Osteocyte (in vitro differentiated cells): ENCODE measurements at regions not wholly inside any gene's neighbourhood (a gene's known extent, or its start where the extent isn't known, plus 50 kb on each side); places are given as distances from the start of the nearest gene placed in this dataset.

Source experiments
- DNase-seq: peaks from one replicate; pipeline ENCODE4 v3.0.0; 2021; ENCODE audit warnings: mixed read lengths; ENCODE audit not compliant: unreplicated experiment; ENCODE audit errors: extremely low spot score
- H3K27ac Mint-ChIP-seq: one replicate; pipeline ENCODE4 v1.8.0; 2021; ENCODE audit warnings: mild to moderate bottlenecking, mixed read lengths; ENCODE audit not compliant: unreplicated experiment
- H3K27me3 Mint-ChIP-seq: one replicate; pipeline ENCODE4 v1.8.0; 2021; ENCODE audit warnings: mixed read lengths; ENCODE audit not compliant: unreplicated experiment
- H3K36me3 Mint-ChIP-seq: one replicate; pipeline ENCODE4 v1.8.0; 2021; ENCODE audit warnings: mixed read lengths; ENCODE audit not compliant: unreplicated experiment
- H3K4me1 Mint-ChIP-seq: one replicate; pipeline ENCODE4 v1.8.0; 2021; ENCODE audit warnings: mixed read lengths; ENCODE audit not compliant: unreplicated experiment
- H3K4me3 Mint-ChIP-seq: one replicate; pipeline ENCODE4 v1.8.0; 2021; ENCODE audit warnings: mild to moderate bottlenecking, moderate library complexity, mixed read lengths; ENCODE audit not compliant: unreplicated experiment
- H3K9me3 Mint-ChIP-seq: one replicate; pipeline ENCODE4 v1.8.0; 2021; ENCODE audit warnings: mixed read lengths; ENCODE audit not compliant: unreplicated experiment
- CTCF ChIP-seq: fragments of 200-600 bp; sonication (generic); IDR thresholded peaks from 2 replicates; pipeline ENCODE4 v1.5.0; 2021; ENCODE audit warnings: antibody characterized with exemption, mild to moderate bottlenecking, moderate library complexity

GRCh38 chr1:87937831-87938395 is 609.2 kb downstream of the LMO4 start:
- no peak for DNase-seq
- Mint-ChIP-seq H3K4me1 (no peaks in the 10 kb centered on the region), H3K27ac (no peak overlapping the region), H3K36me3 (no peaks in the 10 kb centered on the region), H3K9me3 (no peaks in the 10 kb centered on the region), H3K4me3 (no peak overlapping the region), H3K27me3 (peaks cover 3% of the 10 kb centered on the region)
- TF ChIP-seq CTCF = no peak

GRCh38 chr1:87938631-87939030 is 610.0 kb downstream of the LMO4 start:
- Mint-ChIP-seq H3K36me3 (no peaks in the 10 kb centered on the region), H3K4me3 (no peak overlapping the region), H3K9me3 (no peaks in the 10 kb centered on the region), H3K27me3 (peaks cover 6% of the 10 kb centered on the region), H3K4me1 (no peaks in the 10 kb centered on the region), H3K27ac (no peak overlapping the region)
- no peak for TF ChIP-seq CTCF
- DNase-seq = no peak

- H3K27me3 Mint-ChIP-seq = peaks cover 6% of the 10 kb centered on the region
- H3K36me3 Mint-ChIP-seq = no peaks in the 10 kb centered on the region
- no peak for DNase-seq
- H3K4me3 Mint-ChIP-seq = no peak overlapping the region
- H3K4me1 Mint-ChIP-seq = no peaks in the 10 kb centered on the region
- no peak for TF ChIP-seq CTCF
- H3K27ac Mint-ChIP-seq = no peak overlapping the region
- no peaks in the 10 kb centered on the region for H3K9me3 Mint-ChIP-seq
Measured at GRCh38 chr1:87939444-87939843, 610.8 kb downstream of the LMO4 start.

- no peaks in the 10 kb centered on the region for H3K9me3 Mint-ChIP-seq
- no peaks in the 10 kb centered on the region for H3K36me3 Mint-ChIP-seq
- H3K4me3 Mint-ChIP-seq = no peak overlapping the region
- H3K4me1 Mint-ChIP-seq = no peaks in the 10 kb centered on the region
- H3K27me3 Mint-ChIP-seq = peaks cover 6% of the 10 kb centered on the region
- TF ChIP-seq CTCF = no peak
- no peak for DNase-seq
- no peak overlapping the region for H3K27ac Mint-ChIP-seq
Measured at GRCh38 chr1:87940421-87940820, 611.7 kb downstream of the LMO4 start.

GRCh38 chr1:87941337-87941946 is 612.8 kb downstream of the LMO4 start:
- H3K27me3 Mint-ChIP-seq = peaks cover 8% of the 10 kb centered on the region
- no peak for DNase-seq
- TF ChIP-seq CTCF = no peak
- H3K4me3 Mint-ChIP-seq = no peak overlapping the region
- H3K4me1 Mint-ChIP-seq = no peaks in the 10 kb centered on the region
- no peaks in the 10 kb centered on the region for H3K9me3 Mint-ChIP-seq
- no peaks in the 10 kb centered on the region for H3K36me3 Mint-ChIP-seq
- H3K27ac Mint-ChIP-seq = no peak overlapping the region
